ENCODE measurements at regions not wholly inside any gene's neighbourhood (a gene's known extent, or its start where the extent isn't known, plus 50 kb on each side); places are given as distances from the start of the nearest gene placed in this dataset.
"Not testable (repeated sequence)": the region's sequence is repeated elsewhere in the genome, so short reads cannot be mapped to it uniquely, and the experiment has no call there.

DNA sequence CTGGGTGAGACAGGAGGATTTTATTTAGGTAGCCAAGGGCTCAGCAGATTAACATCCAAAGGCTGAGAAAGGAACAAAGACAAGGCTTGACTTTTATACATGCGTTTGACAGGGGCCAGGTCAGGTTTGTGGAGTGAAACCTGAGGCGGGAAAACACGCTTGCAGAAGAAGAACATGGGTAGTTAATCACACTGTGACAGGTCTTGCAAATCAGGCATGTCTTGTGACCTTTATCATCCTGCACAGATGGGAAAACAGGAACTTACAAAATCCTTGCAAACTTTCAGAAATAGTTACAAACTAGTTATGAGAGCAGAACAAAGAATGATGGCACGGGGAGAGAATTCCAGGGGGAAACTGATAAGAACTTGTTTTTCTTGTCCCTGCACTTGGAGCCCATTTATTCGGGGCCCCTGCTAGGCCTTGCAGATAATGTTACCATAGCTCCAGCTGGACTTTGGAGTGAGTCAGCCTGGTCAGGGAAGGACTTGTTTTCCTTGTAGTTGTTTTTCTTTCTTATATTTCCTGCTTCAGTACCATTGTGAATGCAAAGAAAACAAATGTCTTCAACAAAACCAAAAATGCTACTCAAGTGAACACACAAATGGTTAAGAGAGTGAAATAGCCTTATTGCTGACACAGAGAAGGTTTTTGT is 965.9 kb upstream of the ROBO1 start:
- Histone ChIP-seq H3K27me3 (ENCODE audit: control insufficient read depth in 4 of 4, insufficient read depth in 4 of 4, low read length in 3 of 4) (no peaks in the 10 kb centered on the region), H3K4me1 (ENCODE audit: control insufficient read depth in 4 of 4, insufficient read depth in 4 of 4, low read length in 3 of 4) (no peaks in the 10 kb centered on the region), H3K9ac (ENCODE audit: low read depth in 1 of 2, low read length in 2 of 2) (no peak overlapping the region), H3K4me3 (ENCODE audit: low read depth in 1 of 3, low read length in 3 of 3) (no peak overlapping the region), H3K36me3 (ENCODE audit: control insufficient read depth in 4 of 4, insufficient read depth in 3 of 4, low read depth in 1 of 4, low read length in 3 of 4) (no peaks in the 10 kb centered on the region), H3K27ac (ENCODE audit: low read depth in 1 of 2, low read length in 2 of 2) (no peak overlapping the region), H3K9me3 (ENCODE audit: control insufficient read depth in 4 of 4, low read length in 3 of 4) (no peaks in the 10 kb centered on the region)
- TF ChIP-seq, protein P1, sequence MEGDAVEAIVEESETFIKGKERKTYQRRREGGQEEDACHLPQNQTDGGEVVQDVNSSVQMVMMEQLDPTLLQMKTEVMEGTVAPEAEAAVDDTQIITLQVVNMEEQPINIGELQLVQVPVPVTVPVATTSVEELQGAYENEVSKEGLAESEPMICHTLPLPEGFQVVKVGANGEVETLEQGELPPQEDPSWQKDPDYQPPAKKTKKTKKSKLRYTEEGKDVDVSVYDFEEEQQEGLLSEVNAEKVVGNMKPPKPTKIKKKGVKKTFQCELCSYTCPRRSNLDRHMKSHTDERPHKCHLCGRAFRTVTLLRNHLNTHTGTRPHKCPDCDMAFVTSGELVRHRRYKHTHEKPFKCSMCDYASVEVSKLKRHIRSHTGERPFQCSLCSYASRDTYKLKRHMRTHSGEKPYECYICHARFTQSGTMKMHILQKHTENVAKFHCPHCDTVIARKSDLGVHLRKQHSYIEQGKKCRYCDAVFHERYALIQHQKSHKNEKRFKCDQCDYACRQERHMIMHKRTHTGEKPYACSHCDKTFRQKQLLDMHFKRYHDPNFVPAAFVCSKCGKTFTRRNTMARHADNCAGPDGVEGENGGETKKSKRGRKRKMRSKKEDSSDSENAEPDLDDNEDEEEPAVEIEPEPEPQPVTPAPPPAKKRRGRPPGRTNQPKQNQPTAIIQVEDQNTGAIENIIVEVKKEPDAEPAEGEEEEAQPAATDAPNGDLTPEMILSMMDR (IDR thresholded peaks at IDR 0.05; ENCODE audit: low read depth, low read length, missing input control) = no peak
- TF ChIP-seq SP1 (IDR thresholded peaks at IDR 0.05) (no peak), GABPA (IDR thresholded peaks at IDR 0.05 in 1 of 2, conservative IDR thresholded peaks at IDR 0.05 in 1 of 2) (no peak), YY1 (IDR thresholded peaks at IDR 0.05) (no peak), FOXA1 (IDR thresholded peaks at IDR 0.05) (no peak), HNF4A (conservative IDR thresholded peaks at IDR 0.05) (peak in 1 of 2 donors; percentile 7), NR2F2 (IDR thresholded peaks at IDR 0.05) (no peak), HNF4G (IDR thresholded peaks at IDR 0.05) (no peak)
- TF ChIP-seq, protein P2, sequence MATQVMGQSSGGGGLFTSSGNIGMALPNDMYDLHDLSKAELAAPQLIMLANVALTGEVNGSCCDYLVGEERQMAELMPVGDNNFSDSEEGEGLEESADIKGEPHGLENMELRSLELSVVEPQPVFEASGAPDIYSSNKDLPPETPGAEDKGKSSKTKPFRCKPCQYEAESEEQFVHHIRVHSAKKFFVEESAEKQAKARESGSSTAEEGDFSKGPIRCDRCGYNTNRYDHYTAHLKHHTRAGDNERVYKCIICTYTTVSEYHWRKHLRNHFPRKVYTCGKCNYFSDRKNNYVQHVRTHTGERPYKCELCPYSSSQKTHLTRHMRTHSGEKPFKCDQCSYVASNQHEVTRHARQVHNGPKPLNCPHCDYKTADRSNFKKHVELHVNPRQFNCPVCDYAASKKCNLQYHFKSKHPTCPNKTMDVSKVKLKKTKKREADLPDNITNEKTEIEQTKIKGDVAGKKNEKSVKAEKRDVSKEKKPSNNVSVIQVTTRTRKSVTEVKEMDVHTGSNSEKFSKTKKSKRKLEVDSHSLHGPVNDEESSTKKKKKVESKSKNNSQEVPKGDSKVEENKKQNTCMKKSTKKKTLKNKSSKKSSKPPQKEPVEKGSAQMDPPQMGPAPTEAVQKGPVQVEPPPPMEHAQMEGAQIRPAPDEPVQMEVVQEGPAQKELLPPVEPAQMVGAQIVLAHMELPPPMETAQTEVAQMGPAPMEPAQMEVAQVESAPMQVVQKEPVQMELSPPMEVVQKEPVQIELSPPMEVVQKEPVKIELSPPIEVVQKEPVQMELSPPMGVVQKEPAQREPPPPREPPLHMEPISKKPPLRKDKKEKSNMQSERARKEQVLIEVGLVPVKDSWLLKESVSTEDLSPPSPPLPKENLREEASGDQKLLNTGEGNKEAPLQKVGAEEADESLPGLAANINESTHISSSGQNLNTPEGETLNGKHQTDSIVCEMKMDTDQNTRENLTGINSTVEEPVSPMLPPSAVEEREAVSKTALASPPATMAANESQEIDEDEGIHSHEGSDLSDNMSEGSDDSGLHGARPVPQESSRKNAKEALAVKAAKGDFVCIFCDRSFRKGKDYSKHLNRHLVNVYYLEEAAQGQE (IDR thresholded peaks at IDR 0.05) = no peak
- no peak for DNase-seq (ENCODE audit: low spot score)
- 34% methylated on average over 5 of the region's 5 CpGs for WGBS

DNA sequence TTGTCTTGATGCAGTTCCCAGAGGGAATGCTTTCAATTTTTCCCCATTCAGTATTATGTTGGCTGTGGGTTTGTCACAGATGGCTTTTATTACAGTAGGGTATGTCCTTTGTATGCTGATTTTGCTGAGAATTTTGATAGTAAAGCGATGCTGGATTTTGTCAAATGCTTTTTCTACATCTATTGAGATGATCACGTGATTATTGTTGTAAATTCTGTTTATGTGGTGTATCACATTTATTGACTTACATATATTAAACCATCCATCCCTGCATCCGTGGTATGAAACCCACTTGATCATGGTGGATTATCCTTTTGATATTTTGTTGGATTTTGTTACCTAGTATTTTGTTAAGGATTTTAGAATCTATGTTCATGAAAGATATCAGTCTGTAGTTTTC is 959.8 kb upstream of the ROBO1 start:
- H3K9me3 ChIP-seq (ENCODE audit: control insufficient read depth in 4 of 4, low read length in 3 of 4); H3K9ac ChIP-seq (ENCODE audit: low read depth in 1 of 2, low read length in 2 of 2); DNase-seq (ENCODE audit: low spot score); H3K4me1 ChIP-seq (ENCODE audit: control insufficient read depth in 4 of 4, insufficient read depth in 4 of 4, low read length in 3 of 4); H3K4me3 ChIP-seq (ENCODE audit: low read depth in 1 of 3, low read length in 3 of 3); H3K27ac ChIP-seq (ENCODE audit: low read depth in 1 of 2, low read length in 2 of 2); H3K36me3 ChIP-seq (ENCODE audit: control insufficient read depth in 4 of 4, insufficient read depth in 3 of 4, low read depth in 1 of 4, low read length in 3 of 4); H3K27me3 ChIP-seq (ENCODE audit: control insufficient read depth in 4 of 4, insufficient read depth in 4 of 4, low read length in 3 of 4): not testable (repeated sequence)
- 79% methylated on average over 3 of the region's 3 CpGs for WGBS

GRCh38 chr3:80709597-80710322 is 942.0 kb upstream of the ROBO1 start:
- DNase-seq (ENCODE audit: low spot score); H3K36me3 ChIP-seq (ENCODE audit: control insufficient read depth in 4 of 4, insufficient read depth in 3 of 4, low read depth in 1 of 4, low read length in 3 of 4); H3K27ac ChIP-seq (ENCODE audit: low read depth in 1 of 2, low read length in 2 of 2); H3K4me1 ChIP-seq (ENCODE audit: control insufficient read depth in 4 of 4, insufficient read depth in 4 of 4, low read length in 3 of 4); H3K9ac ChIP-seq (ENCODE audit: low read depth in 1 of 2, low read length in 2 of 2); H3K9me3 ChIP-seq (ENCODE audit: control insufficient read depth in 4 of 4, low read length in 3 of 4); H3K27me3 ChIP-seq (ENCODE audit: control insufficient read depth in 4 of 4, insufficient read depth in 4 of 4, low read length in 3 of 4); H3K4me3 ChIP-seq (ENCODE audit: low read depth in 1 of 3, low read length in 3 of 3): not testable (repeated sequence)
- WGBS = 77% methylated on average over 5 of the region's 5 CpGs
